HL-60 (cell line): ENCODE measurements at regions not wholly inside any gene's neighbourhood (a gene's known extent, or its start where the extent isn't known, plus 50 kb on each side); places are given as distances from the start of the nearest gene placed in this dataset.

Experiments used
- TF ChIP-seq, protein P1 (sequence below): IDR thresholded peaks from one replicate; pipeline ENCODE4 v1.5.1; 2011; ENCODE audit warnings: low read length, control low read depth, inconsistent platforms; ENCODE audit not compliant: insufficient read depth
- TF ChIP-seq, protein P2 (sequence below): IDR thresholded peaks from 2 replicates; pipeline ENCODE4 v1.6.1; 2012; ENCODE audit warnings: low read depth; ENCODE audit not compliant: insufficient replicate concordance

DNA sequence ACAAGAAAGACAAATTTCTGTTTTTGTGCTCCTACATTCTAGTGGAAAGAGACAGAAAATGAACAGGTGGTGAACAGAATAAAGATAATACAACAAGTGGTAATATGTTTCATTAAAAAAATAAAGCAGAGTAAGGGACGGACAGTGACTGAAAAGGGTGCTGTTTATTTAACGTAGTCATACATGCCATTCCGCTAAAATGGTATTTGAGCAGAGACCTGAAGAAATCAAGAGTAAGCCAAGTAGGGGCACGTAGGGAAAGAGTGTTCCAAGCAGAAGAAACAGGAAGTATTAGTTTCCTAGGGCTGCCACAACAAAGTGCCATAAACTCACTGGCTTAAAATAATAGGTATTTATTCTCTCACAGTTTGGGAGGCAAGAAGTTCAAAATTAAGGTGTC is 65.6 kb upstream of the KCTD3 start:
- TF ChIP-seq, protein P1, sequence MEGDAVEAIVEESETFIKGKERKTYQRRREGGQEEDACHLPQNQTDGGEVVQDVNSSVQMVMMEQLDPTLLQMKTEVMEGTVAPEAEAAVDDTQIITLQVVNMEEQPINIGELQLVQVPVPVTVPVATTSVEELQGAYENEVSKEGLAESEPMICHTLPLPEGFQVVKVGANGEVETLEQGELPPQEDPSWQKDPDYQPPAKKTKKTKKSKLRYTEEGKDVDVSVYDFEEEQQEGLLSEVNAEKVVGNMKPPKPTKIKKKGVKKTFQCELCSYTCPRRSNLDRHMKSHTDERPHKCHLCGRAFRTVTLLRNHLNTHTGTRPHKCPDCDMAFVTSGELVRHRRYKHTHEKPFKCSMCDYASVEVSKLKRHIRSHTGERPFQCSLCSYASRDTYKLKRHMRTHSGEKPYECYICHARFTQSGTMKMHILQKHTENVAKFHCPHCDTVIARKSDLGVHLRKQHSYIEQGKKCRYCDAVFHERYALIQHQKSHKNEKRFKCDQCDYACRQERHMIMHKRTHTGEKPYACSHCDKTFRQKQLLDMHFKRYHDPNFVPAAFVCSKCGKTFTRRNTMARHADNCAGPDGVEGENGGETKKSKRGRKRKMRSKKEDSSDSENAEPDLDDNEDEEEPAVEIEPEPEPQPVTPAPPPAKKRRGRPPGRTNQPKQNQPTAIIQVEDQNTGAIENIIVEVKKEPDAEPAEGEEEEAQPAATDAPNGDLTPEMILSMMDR, result no peak
- TF ChIP-seq, protein P2, sequence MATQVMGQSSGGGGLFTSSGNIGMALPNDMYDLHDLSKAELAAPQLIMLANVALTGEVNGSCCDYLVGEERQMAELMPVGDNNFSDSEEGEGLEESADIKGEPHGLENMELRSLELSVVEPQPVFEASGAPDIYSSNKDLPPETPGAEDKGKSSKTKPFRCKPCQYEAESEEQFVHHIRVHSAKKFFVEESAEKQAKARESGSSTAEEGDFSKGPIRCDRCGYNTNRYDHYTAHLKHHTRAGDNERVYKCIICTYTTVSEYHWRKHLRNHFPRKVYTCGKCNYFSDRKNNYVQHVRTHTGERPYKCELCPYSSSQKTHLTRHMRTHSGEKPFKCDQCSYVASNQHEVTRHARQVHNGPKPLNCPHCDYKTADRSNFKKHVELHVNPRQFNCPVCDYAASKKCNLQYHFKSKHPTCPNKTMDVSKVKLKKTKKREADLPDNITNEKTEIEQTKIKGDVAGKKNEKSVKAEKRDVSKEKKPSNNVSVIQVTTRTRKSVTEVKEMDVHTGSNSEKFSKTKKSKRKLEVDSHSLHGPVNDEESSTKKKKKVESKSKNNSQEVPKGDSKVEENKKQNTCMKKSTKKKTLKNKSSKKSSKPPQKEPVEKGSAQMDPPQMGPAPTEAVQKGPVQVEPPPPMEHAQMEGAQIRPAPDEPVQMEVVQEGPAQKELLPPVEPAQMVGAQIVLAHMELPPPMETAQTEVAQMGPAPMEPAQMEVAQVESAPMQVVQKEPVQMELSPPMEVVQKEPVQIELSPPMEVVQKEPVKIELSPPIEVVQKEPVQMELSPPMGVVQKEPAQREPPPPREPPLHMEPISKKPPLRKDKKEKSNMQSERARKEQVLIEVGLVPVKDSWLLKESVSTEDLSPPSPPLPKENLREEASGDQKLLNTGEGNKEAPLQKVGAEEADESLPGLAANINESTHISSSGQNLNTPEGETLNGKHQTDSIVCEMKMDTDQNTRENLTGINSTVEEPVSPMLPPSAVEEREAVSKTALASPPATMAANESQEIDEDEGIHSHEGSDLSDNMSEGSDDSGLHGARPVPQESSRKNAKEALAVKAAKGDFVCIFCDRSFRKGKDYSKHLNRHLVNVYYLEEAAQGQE, result no peak
